H9 (cell line): ENCODE measurements at regions not wholly inside any gene's neighbourhood (a gene's known extent, or its start where the extent isn't known, plus 50 kb on each side); places are given as distances from the start of the nearest gene placed in this dataset.

ENCODE experiments used
- DNase-seq: peaks from one replicate; pipeline ENCODE4 v3.0.0-alpha.2; 2017
- H2AFZ ChIP-seq: one replicate; pipeline ENCODE4 v1.6.1; 2013; ENCODE audit warnings: mild to moderate bottlenecking, low read length, control low read depth, moderate library complexity
- H2AK5ac ChIP-seq: 2 replicates; pipeline ENCODE4 v1.6.1; 2013; ENCODE audit warnings: low read length, control low read depth, mixed read lengths; ENCODE audit not compliant: insufficient read length
- H2BK120ac ChIP-seq: one replicate; pipeline ENCODE4 v1.6.1; 2013; ENCODE audit warnings: low read depth, mild to moderate bottlenecking, low read length, control low read depth, inconsistent platforms; ENCODE audit not compliant: poor library complexity, severe bottlenecking
- H2BK12ac ChIP-seq: 2 replicates; pipeline ENCODE4 v1.6.1; 2013; ENCODE audit warnings: low read length, control low read depth, mixed read lengths, low read depth; ENCODE audit not compliant: insufficient read length
- H2BK15ac ChIP-seq: 2 replicates; pipeline ENCODE4 v1.6.1; 2013; ENCODE audit warnings: low read depth, low read length, control low read depth
- H2BK20ac ChIP-seq: one replicate; pipeline ENCODE4 v1.6.1; 2013; ENCODE audit warnings: low read depth, mild to moderate bottlenecking, low read length, control low read depth, inconsistent platforms; ENCODE audit not compliant: poor library complexity, severe bottlenecking
- H2BK5ac ChIP-seq: 2 replicates; pipeline ENCODE4 v1.6.1; 2013; ENCODE audit warnings: low read length, control low read depth, mixed read lengths; ENCODE audit not compliant: insufficient read length
- H3K14ac ChIP-seq: 2 replicates; pipeline ENCODE4 v1.6.1; 2013; ENCODE audit warnings: low read length, control low read depth; ENCODE audit not compliant: insufficient read depth
- H3K18ac ChIP-seq: 2 replicates; pipeline ENCODE4 v1.6.1; 2013; ENCODE audit warnings: low read depth, mild to moderate bottlenecking, mixed read lengths, low read length, control low read depth; ENCODE audit not compliant: insufficient read length
- H3K23ac ChIP-seq: 2 replicates; pipeline ENCODE4 v1.6.1; 2013; ENCODE audit warnings: low read length, control low read depth, mixed read lengths, low read depth; ENCODE audit not compliant: insufficient read length
- H3K23me2 ChIP-seq: 2 replicates; pipeline ENCODE4 v1.6.1; 2013; ENCODE audit warnings: low read depth, mild to moderate bottlenecking, mixed read lengths, low read length, control low read depth; ENCODE audit not compliant: insufficient read length, poor library complexity, severe bottlenecking
- H3K27ac ChIP-seq: 2 replicates; pipeline ENCODE4 v1.5.1; 2013; ENCODE audit warnings: low read length, control low read depth, mixed read lengths, low read depth; ENCODE audit not compliant: insufficient read length
- H3K27me3 ChIP-seq: 2 replicates; pipeline ENCODE4 v1.6.1; 2013; ENCODE audit warnings: low read length, control low read depth, inconsistent platforms; ENCODE audit not compliant: insufficient read depth
- H3K4ac ChIP-seq: 2 replicates; pipeline ENCODE4 v1.6.1; 2013; ENCODE audit warnings: low read depth, mild to moderate bottlenecking, control low read depth, inconsistent platforms, low read length, moderate library complexity
- H3K4me1 ChIP-seq: 2 replicates; pipeline ENCODE4 v1.6.1; 2013; ENCODE audit warnings: low read length, control low read depth, inconsistent platforms; ENCODE audit not compliant: insufficient read depth
- H3K4me2 ChIP-seq: 2 replicates; pipeline ENCODE4 v1.6.1; 2013; ENCODE audit warnings: low read length, control low read depth, mixed read lengths; ENCODE audit not compliant: insufficient read length, insufficient read depth
- H3K56ac ChIP-seq: 2 replicates; pipeline ENCODE4 v1.6.1; 2013; ENCODE audit warnings: low read depth, mild to moderate bottlenecking, mixed read lengths, low read length, control low read depth; ENCODE audit not compliant: insufficient read length
- H3K79me1 ChIP-seq: 2 replicates; pipeline ENCODE4 v1.6.1; 2013; ENCODE audit warnings: low read depth, mild to moderate bottlenecking, moderate library complexity, low read length, control low read depth, inconsistent platforms; ENCODE audit not compliant: insufficient read depth, poor library complexity, severe bottlenecking
- H3K79me2 ChIP-seq: 2 replicates; pipeline ENCODE4 v1.6.1; 2013; ENCODE audit warnings: low read length, control low read depth, inconsistent platforms; ENCODE audit not compliant: insufficient read depth
- H3K9ac ChIP-seq: 2 replicates; pipeline ENCODE4 v1.6.1; 2013; ENCODE audit warnings: low read length, control low read depth, mixed read lengths; ENCODE audit not compliant: insufficient read length; ENCODE audit errors: extremely low read depth
- H3K9me3 ChIP-seq: one replicate; pipeline ENCODE4 v1.6.1; 2013; ENCODE audit warnings: low read depth, low read length, inconsistent platforms; ENCODE audit not compliant: control insufficient read depth
- H3T11ph ChIP-seq: one replicate; pipeline ENCODE4 v1.6.1; 2013; ENCODE audit warnings: mild to moderate bottlenecking, low read length, control low read depth, inconsistent platforms
- H4K20me1 ChIP-seq: one replicate; pipeline ENCODE4 v1.6.1; 2013; ENCODE audit not compliant: control insufficient read depth, insufficient read length, insufficient read depth
- H4K5ac ChIP-seq: 2 replicates; pipeline ENCODE4 v1.6.1; 2013; ENCODE audit warnings: low read depth, mild to moderate bottlenecking, mixed read lengths, low read length, control low read depth; ENCODE audit not compliant: insufficient read length
- H4K8ac ChIP-seq: replicated peaks from 2 replicates; pipeline ENCODE4 v1.6.1; 2013; ENCODE audit warnings: low read length, control low read depth, mixed read lengths, low read depth; ENCODE audit not compliant: insufficient read length
- H4K91ac ChIP-seq: 2 replicates; pipeline ENCODE4 v1.6.1; 2013; ENCODE audit warnings: low read depth, mild to moderate bottlenecking, moderate library complexity, mixed read lengths, low read length, control low read depth; ENCODE audit not compliant: insufficient read length
- H3K27ac Mint-ChIP-seq, 3 experiments: 2 replicates in 2 of 3; 3 replicates in 1 of 3; pipeline ENCODE4 v1.8.0; 2020 to 2021; ENCODE audit warnings: mixed read lengths in 3 of 3, mild to moderate bottlenecking in 1 of 3, moderate library complexity in 1 of 3
- H3K27me3 Mint-ChIP-seq: 2 replicates; pipeline ENCODE4 v1.8.0; 2021; ENCODE audit warnings: low read depth, mild to moderate bottlenecking, moderate library complexity, mixed read lengths
- H3K36me3 Mint-ChIP-seq, 3 experiments: 2 replicates in 2 of 3; 3 replicates in 1 of 3; pipeline ENCODE4 v1.8.0; 2020 to 2021; ENCODE audit warnings: low read depth in 3 of 3, mixed read lengths in 3 of 3; ENCODE audit not compliant: insufficient read depth in 1 of 3
- H3K4me1 Mint-ChIP-seq, 2 experiments: 2 replicates each; pipeline ENCODE4 v1.8.0; 2020; ENCODE audit warnings: mixed read lengths in 2 of 2
- H3K4me3 Mint-ChIP-seq, 2 experiments: 2 replicates in 1 of 2; 3 replicates in 1 of 2; pipeline ENCODE4 v1.8.0; 2020 to 2021; ENCODE audit warnings: mild to moderate bottlenecking in 2 of 2, mixed read lengths in 2 of 2, moderate library complexity in 1 of 2
- H3K9me3 Mint-ChIP-seq, 2 experiments: 2 replicates in 1 of 2; 3 replicates in 1 of 2; pipeline ENCODE4 v1.8.0; 2020; ENCODE audit warnings: mild to moderate bottlenecking in 2 of 2, mixed read lengths in 2 of 2, moderate library complexity in 1 of 2
- TF ChIP-seq, protein P1 (sequence below): fragments of 200-600 bp; sonication (generic); conservative IDR thresholded peaks from 3 replicates; pipeline ENCODE4 v1.8.0; 2021; ENCODE audit warnings: antibody characterized with exemption, mild to moderate bottlenecking

DNA sequence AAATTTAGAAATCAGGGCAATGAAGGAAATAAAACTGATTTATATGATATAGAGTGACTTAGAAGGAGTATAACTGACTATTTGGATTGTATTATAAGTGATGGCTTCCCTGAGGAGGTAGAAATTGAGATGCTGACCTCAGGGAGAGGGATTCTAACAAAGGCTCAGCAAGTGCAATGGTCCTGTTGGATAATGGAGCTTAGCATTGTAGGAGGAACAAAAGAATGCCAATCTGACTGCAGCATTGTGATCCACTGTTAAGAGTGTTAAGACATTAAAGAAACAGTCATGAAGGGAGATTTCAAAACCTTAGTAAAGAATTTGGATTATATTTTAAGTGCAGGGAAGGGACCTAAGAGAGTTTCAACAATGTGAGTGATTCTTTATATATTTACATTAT lies 158.4 kb upstream of the NAALADL2 start:
- no peak overlapping the region for H2AFZ ChIP-seq
- no peaks in the 10 kb centered on the region for H3K27me3 Mint-ChIP-seq
- no peaks in the 10 kb centered on the region for H3K9me3 Mint-ChIP-seq
- no peak overlapping the region for H3K9ac ChIP-seq
- H3K4me3 Mint-ChIP-seq, result no peak overlapping the region
- no peak overlapping the region for H3K56ac ChIP-seq
- H4K8ac ChIP-seq, result no peak overlapping the region
- no peak overlapping the region for H2BK5ac ChIP-seq
- H2BK20ac ChIP-seq, result no peak overlapping the region
- H4K5ac ChIP-seq, result no peak overlapping the region
- peak overlapping the region in 1 of 3 experiments; percentile 65; a peak in 2 of 7 replicates for H3K27ac Mint-ChIP-seq
- H4K20me1 ChIP-seq, result no peaks in the 10 kb centered on the region
- H4K91ac ChIP-seq, result no peak overlapping the region
- no peak overlapping the region for H2BK12ac ChIP-seq
- H3K4ac ChIP-seq, result no peak overlapping the region
- no peaks in the 10 kb centered on the region for H3K79me1 ChIP-seq
- H3K18ac ChIP-seq, result no peak overlapping the region
- no peaks in the 10 kb centered on the region for H3K23me2 ChIP-seq
- H3K4me1 Mint-ChIP-seq, result peaks cover 14 to 17% of the 10 kb centered on the region in 2 experiments
- no peak overlapping the region for H2BK120ac ChIP-seq
- TF ChIP-seq, protein P1, sequence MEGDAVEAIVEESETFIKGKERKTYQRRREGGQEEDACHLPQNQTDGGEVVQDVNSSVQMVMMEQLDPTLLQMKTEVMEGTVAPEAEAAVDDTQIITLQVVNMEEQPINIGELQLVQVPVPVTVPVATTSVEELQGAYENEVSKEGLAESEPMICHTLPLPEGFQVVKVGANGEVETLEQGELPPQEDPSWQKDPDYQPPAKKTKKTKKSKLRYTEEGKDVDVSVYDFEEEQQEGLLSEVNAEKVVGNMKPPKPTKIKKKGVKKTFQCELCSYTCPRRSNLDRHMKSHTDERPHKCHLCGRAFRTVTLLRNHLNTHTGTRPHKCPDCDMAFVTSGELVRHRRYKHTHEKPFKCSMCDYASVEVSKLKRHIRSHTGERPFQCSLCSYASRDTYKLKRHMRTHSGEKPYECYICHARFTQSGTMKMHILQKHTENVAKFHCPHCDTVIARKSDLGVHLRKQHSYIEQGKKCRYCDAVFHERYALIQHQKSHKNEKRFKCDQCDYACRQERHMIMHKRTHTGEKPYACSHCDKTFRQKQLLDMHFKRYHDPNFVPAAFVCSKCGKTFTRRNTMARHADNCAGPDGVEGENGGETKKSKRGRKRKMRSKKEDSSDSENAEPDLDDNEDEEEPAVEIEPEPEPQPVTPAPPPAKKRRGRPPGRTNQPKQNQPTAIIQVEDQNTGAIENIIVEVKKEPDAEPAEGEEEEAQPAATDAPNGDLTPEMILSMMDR, result no peak
- H3T11ph ChIP-seq, result no peak overlapping the region
- peaks cover 0 to 1% (median 0%) of the 10 kb centered on the region in 3 experiments; a peak in 1 of 7 replicates for H3K36me3 Mint-ChIP-seq
- H3K27me3 ChIP-seq, result no peaks in the 10 kb centered on the region
- H3K9me3 ChIP-seq, result no peaks in the 10 kb centered on the region
- H3K14ac ChIP-seq, result no peak overlapping the region
- no peak overlapping the region for H2AK5ac ChIP-seq
- no peak for DNase-seq
- H2BK15ac ChIP-seq, result no peak overlapping the region
- no peak overlapping the region for H3K27ac ChIP-seq
- no peaks in the 10 kb centered on the region for H3K4me1 ChIP-seq
- no peak overlapping the region for H3K4me2 ChIP-seq
- H3K79me2 ChIP-seq, result no peaks in the 10 kb centered on the region
- H3K23ac ChIP-seq, result no peak overlapping the region
